B cell (primary cell): ENCODE measurements at regions not wholly inside any gene's neighbourhood (a gene's known extent, or its start where the extent isn't known, plus 50 kb on each side); places are given as distances from the start of the nearest gene placed in this dataset.

Source experiments
- ATAC-seq: fragments of 200-7000 bp; cut with Tn5 transposase; one replicate; pipeline ENCODE4 v1.10.0; 2021; ENCODE audit warnings: low read depth, mild to moderate bottlenecking, moderate number of reproducible peaks, moderate library complexity
- CTCF ChIA-PET: fragments of 350-600 bp; sonication (Branson Sonifier 250); formaldehyde crosslinking; loops from one replicate; lab custom pipeline; 2021; ENCODE audit warnings: antibody characterized with exemption, inconsistent platforms; lab: Charles Lee
- POLR2A ChIA-PET: fragments of 350-600 bp; sonication (Branson Sonifier 250); formaldehyde crosslinking; loops from one replicate; lab custom pipeline; 2021; ENCODE audit warnings: antibody characterized with exemption; lab: Charles Lee
- DNase-seq: peaks from one replicate; pipeline ENCODE4 v3.0.0; 2013
- H2AFZ ChIP-seq: 2 replicates; pipeline ENCODE4 v1.6.1; 2012; ENCODE audit warnings: mild to moderate bottlenecking, low read depth, low read length; ENCODE audit not compliant: insufficient read depth, poor library complexity, severe bottlenecking
- H3K27ac ChIP-seq, 2 donors: 1 replicate in 1 of 2; 2 replicates in 1 of 2; pipeline ENCODE4 v1.5.1; 2012 to 2013; ENCODE audit warnings: low read length in 2 of 2, mild to moderate bottlenecking in 2 of 2, moderate library complexity in 1 of 2
- H3K27me3 ChIP-seq, 4 experiments: fragments of 200-600 bp in 1 of 4; sonication (generic) in 1 of 4; replicated peaks in 1 of 4; 1 replicate in 2 of 4; 2 replicates in 2 of 4; pipeline versions ENCODE4 v1.6.1 to v1.7.0; 2013 to 2016; ENCODE audit warnings: low read length in 3 of 4, mild to moderate bottlenecking in 2 of 4, mixed read lengths in 1 of 4, moderate library complexity in 1 of 4; ENCODE audit not compliant: insufficient read depth in 4 of 4, control insufficient read depth in 3 of 4; ENCODE audit errors: control extremely low read depth in 1 of 4
- H3K36me3 ChIP-seq, 2 experiments: replicated peaks in 1 of 2; 1 replicate in 1 of 2; 2 replicates in 1 of 2; pipeline versions ENCODE4 v1.6.1 to v1.7.1; 2013; ENCODE audit warnings: low read length in 1 of 2; ENCODE audit not compliant: insufficient read depth in 2 of 2, control insufficient read depth in 1 of 2; ENCODE audit errors: control extremely low read depth in 1 of 2, extremely low read depth in 1 of 2
- H3K4me1 ChIP-seq, 2 donors: fragments of 200-600 bp in 1 of 2; sonication (generic) in 1 of 2; 1 replicate in 1 of 2; 2 replicates in 1 of 2; pipeline versions ENCODE4 v1.5.1 to v1.6.1; 2013 to 2017; ENCODE audit warnings: low read length in 2 of 2; ENCODE audit not compliant: control insufficient read depth in 2 of 2, insufficient read depth in 2 of 2
- H3K4me2 ChIP-seq: replicated peaks from 2 replicates; pipeline ENCODE3; 2012; ENCODE audit warnings: mild to moderate bottlenecking, low read depth, low read length; ENCODE audit not compliant: poor library complexity, severe bottlenecking
- H3K4me3 ChIP-seq, 5 experiments: fragments of 200-600 bp in 1 of 5; sonication (generic) in 1 of 5; 1 replicate in 3 of 5; 2 replicates in 2 of 5; pipeline versions ENCODE4 v1.5.1 to v1.7.0; 2011 to 2016; ENCODE audit warnings: low read length in 4 of 5, mild to moderate bottlenecking in 4 of 5, low read depth in 2 of 5, control low read depth in 1 of 5, moderate library complexity in 1 of 5; ENCODE audit not compliant: insufficient read depth in 1 of 5; ENCODE audit errors: control extremely low read depth in 1 of 5, extremely low read depth in 1 of 5
- H3K79me2 ChIP-seq: fragments of 200-600 bp; sonication (generic); one replicate; pipeline ENCODE4 v1.6.0; 2016; ENCODE audit warnings: low read length; ENCODE audit not compliant: control insufficient read depth, insufficient read depth
- H3K9ac ChIP-seq: fragments of 200-600 bp; sonication (generic); 2 replicates; pipeline ENCODE4 v1.6.1; 2017; ENCODE audit warnings: mild to moderate bottlenecking, low read length, moderate library complexity
- H3K9me3 ChIP-seq, 3 donors: one replicate each; pipeline versions ENCODE4 v1.6.1 to v1.7.1; 2013; ENCODE audit warnings: low read length in 2 of 3; ENCODE audit not compliant: control insufficient read depth in 2 of 3, insufficient read depth in 1 of 3; ENCODE audit errors: control extremely low read depth in 1 of 3
- H4K20me1 ChIP-seq: 2 replicates; pipeline ENCODE4 v1.6.0; 2012; ENCODE audit warnings: mild to moderate bottlenecking, low read length; ENCODE audit not compliant: insufficient read depth, control insufficient read depth, poor library complexity, severe bottlenecking
- H3K27ac Mint-ChIP-seq: one replicate; pipeline ENCODE4 v1.8.0; 2021; ENCODE audit warnings: mixed read lengths
- H3K27me3 Mint-ChIP-seq: one replicate; pipeline ENCODE4 v1.8.0; 2021; ENCODE audit warnings: mixed read lengths
- H3K4me1 Mint-ChIP-seq: one replicate; pipeline ENCODE4 v1.8.0; 2021; ENCODE audit warnings: mixed read lengths
- H3K4me3 Mint-ChIP-seq: one replicate; pipeline ENCODE4 v1.8.0; 2021; ENCODE audit warnings: mixed read lengths
- H3K9me3 Mint-ChIP-seq: one replicate; pipeline ENCODE4 v1.8.0; 2022; ENCODE audit warnings: mixed read lengths; ENCODE audit not compliant: insufficient read depth
- EZH2 ChIP-seq: IDR thresholded peaks from 2 replicates; pipeline ENCODE4 v1.6.1; 2012; ENCODE audit warnings: borderline replicate concordance, low read depth, mild to moderate bottlenecking, moderate library complexity, low read length; ENCODE audit not compliant: insufficient read depth, poor library complexity, severe bottlenecking
- intact Hi-C: fragments of 100-400 bp; cut with micrococcal nuclease; formaldehyde crosslinking; loops from one replicate; pipeline ENCODE4 v1.10.0; 2022
- TF ChIP-seq, protein P1 (sequence below): fragments of 200-600 bp; IDR thresholded peaks from one replicate; pipeline ENCODE4 v1.8.0; 2022; ENCODE audit warnings: antibody characterized with exemption, mild to moderate bottlenecking

DNA sequence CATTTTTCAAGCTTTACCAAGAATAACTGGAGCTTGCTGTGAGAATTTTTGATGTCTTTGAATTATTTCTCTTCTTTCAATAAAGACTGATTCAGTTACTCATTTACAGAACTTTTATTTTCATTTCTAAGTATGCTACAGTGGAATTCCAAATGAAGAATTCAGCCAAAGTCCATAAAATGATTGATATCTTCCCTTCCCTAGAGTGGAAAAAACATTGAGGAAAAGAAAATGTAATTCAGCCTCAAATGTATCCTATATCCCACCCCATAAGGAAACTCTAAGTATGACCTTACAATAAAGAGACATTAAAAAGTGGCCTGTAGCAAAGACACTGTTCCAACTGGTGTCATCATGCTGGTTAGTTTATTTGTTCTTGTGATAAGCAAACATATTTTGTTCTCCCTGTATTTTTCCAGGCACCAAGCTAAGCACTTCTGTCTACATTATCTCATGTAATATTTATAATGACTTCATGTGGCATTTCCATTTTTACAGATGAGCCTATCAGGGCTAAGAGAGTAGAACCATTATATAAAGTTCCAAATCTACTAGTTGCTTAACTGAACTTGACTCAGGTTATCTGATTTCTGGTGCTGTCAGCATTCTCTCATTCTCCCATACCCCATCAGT lies 450.4 kb downstream of the NEBL start:
- H3K79me2 ChIP-seq: no peaks in the 10 kb centered on the region
- H3K36me3 ChIP-seq: no peaks in the 10 kb centered on the region
- Mint-ChIP-seq H3K27me3 (no peaks in the 10 kb centered on the region), H3K4me1 (no peaks in the 10 kb centered on the region), H3K9me3 (no peaks in the 10 kb centered on the region), H3K27ac (no peak overlapping the region), H3K4me3 (no peak overlapping the region)
- no peak overlapping the region for H2AFZ ChIP-seq
- ChIA-PET CTCF (no interaction called here), POLR2A (no interaction called here)
- peaks cover 0 to 8% (median 4%) of the 10 kb centered on the region in 3 donors for H3K9me3 ChIP-seq
- no peak overlapping the region for H3K27ac ChIP-seq
- H3K4me1 ChIP-seq: no peaks in the 10 kb centered on the region
- H3K4me3 ChIP-seq: no peak overlapping the region
- ATAC-seq: no peak
- intact Hi-C loops: no loop called here
- no peak for DNase-seq
- no peak overlapping the region for H3K4me2 ChIP-seq
- no peak overlapping the region for H3K9ac ChIP-seq
- no peaks in the 10 kb centered on the region for H3K27me3 ChIP-seq
- no peak for TF ChIP-seq EZH2
- TF ChIP-seq, protein P1, sequence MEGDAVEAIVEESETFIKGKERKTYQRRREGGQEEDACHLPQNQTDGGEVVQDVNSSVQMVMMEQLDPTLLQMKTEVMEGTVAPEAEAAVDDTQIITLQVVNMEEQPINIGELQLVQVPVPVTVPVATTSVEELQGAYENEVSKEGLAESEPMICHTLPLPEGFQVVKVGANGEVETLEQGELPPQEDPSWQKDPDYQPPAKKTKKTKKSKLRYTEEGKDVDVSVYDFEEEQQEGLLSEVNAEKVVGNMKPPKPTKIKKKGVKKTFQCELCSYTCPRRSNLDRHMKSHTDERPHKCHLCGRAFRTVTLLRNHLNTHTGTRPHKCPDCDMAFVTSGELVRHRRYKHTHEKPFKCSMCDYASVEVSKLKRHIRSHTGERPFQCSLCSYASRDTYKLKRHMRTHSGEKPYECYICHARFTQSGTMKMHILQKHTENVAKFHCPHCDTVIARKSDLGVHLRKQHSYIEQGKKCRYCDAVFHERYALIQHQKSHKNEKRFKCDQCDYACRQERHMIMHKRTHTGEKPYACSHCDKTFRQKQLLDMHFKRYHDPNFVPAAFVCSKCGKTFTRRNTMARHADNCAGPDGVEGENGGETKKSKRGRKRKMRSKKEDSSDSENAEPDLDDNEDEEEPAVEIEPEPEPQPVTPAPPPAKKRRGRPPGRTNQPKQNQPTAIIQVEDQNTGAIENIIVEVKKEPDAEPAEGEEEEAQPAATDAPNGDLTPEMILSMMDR: no peak
- no peaks in the 10 kb centered on the region for H4K20me1 ChIP-seq

DNA sequence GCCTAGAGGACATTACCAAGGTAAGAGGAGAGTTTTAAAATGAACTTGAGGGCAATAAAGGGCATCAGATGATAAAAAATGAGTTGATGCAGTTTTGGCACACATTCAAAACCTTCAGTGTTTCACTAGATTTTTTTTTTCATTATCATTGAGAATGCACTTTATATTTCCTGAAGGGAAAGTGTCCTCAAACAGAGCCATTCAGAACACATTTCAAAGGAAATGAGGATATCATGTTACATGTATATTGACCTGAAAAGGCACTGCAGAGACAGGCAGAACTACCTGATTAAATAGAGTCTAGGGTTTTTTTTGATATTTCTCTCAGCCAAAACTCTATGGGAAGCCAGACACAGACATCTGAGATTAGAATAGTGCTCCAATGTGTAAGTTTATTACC lies 454.0 kb downstream of the NEBL start:
- Histone ChIP-seq H3K4me3 (no peak overlapping the region), H3K4me2 (no peak overlapping the region), H3K9ac (no peak overlapping the region), H4K20me1 (no peaks in the 10 kb centered on the region), H3K79me2 (no peaks in the 10 kb centered on the region), H2AFZ (no peak overlapping the region), H3K4me1 (no peaks in the 10 kb centered on the region), H3K9me3 (peaks cover 0 to 11% (median 4%) of the 10 kb centered on the region in 3 donors), H3K27me3 (no peaks in the 10 kb centered on the region), H3K36me3 (no peaks in the 10 kb centered on the region), H3K27ac (no peak overlapping the region)
- ATAC-seq (no peak), DNase-seq (no peak)
- Mint-ChIP-seq H3K9me3 (no peaks in the 10 kb centered on the region), H3K4me3 (no peak overlapping the region), H3K4me1 (no peaks in the 10 kb centered on the region), H3K27me3 (no peaks in the 10 kb centered on the region), H3K27ac (no peak overlapping the region)
- ChIA-PET CTCF (no interaction called here), POLR2A (no interaction called here)
- no peak for TF ChIP-seq EZH2
- TF ChIP-seq, protein P1: no peak
- intact Hi-C loops: no loop called here
